ENCODE measurements at regions not wholly inside any gene's neighbourhood (a gene's known extent, or its start where the extent isn't known, plus 50 kb on each side); places are given as distances from the start of the nearest gene placed in this dataset.

- no peak for TF ChIP-seq CTCF (conservative IDR thresholded peaks at IDR 0.05 in 1 of 2, IDR thresholded peaks at IDR 0.05 in 1 of 2; ENCODE audit: low read depth in 1 of 2, low read length in 2 of 2)
- TF ChIP-seq EZH2 (IDR thresholded peaks at IDR 0.05; ENCODE audit: low read length, missing control alignments) = no peak
Observed at GRCh38 chr15:62855085-62855476, 187.5 kb upstream of the TPM1 start.

All from fibroblast of lung (primary cell).